Vagina (tissue), 2 donors: ENCODE measurements at regions not wholly inside any gene's neighbourhood (a gene's known extent, or its start where the extent isn't known, plus 50 kb on each side); places are given as distances from the start of the nearest gene placed in this dataset.

Experiments used
- DNase-seq, 2 donors: peaks; one replicate each; pipeline ENCODE4 v3.0.0-alpha.2; 2017; ENCODE audit errors: extremely low spot score in 2 of 2
- H3K27ac ChIP-seq: fragments of 200-600 bp; sonication (generic); one replicate; pipeline ENCODE4 v1.5.1; 2019
- H3K27me3 ChIP-seq: fragments of 200-600 bp; sonication (generic); one replicate; pipeline ENCODE4 v1.5.1; 2019
- H3K36me3 ChIP-seq, 2 donors: fragments of 200-600 bp; sonication (generic); one replicate each; pipeline ENCODE4 v1.5.1; 2017 to 2019
- H3K4me1 ChIP-seq: fragments of 200-600 bp; sonication (generic); one replicate; pipeline ENCODE4 v1.5.1; 2019
- H3K4me3 ChIP-seq, 2 donors: fragments of 200-600 bp; sonication (generic); 1 replicate in 1 of 2; 2 replicates in 1 of 2; pipeline ENCODE4 v1.5.1; 2016 to 2019
- H3K9me3 ChIP-seq: fragments of 200-600 bp; sonication (generic); one replicate; pipeline ENCODE4 v1.5.1; 2019
- CTCF ChIP-seq, 3 experiments: fragments of 450-650 bp in 2 of 3; fragments of 200-600 bp in 1 of 3; sonication (generic) in 1 of 3; IDR thresholded peaks; one replicate each; pipeline ENCODE4 v1.5.1; 2017 to 2019; ENCODE audit warnings: antibody characterized with exemption in 3 of 3, mild to moderate bottlenecking in 2 of 3, moderate library complexity in 2 of 3
- POLR2A ChIP-seq, 2 donors: fragments of 450-650 bp; IDR thresholded peaks; one replicate each; pipeline ENCODE4 v1.6.1; 2017; ENCODE audit warnings: antibody characterized with exemption in 2 of 2, mild to moderate bottlenecking in 2 of 2, moderate library complexity in 2 of 2
- POLR2AphosphoS5 ChIP-seq, 2 donors: sonication (generic); formaldehyde crosslinking; IDR thresholded peaks; one replicate each; pipeline ENCODE4 v1.9.0; 2017; ENCODE audit warnings: antibody characterized with exemption in 2 of 2, mild to moderate bottlenecking in 2 of 2, low read depth in 1 of 2; ENCODE audit not compliant: insufficient read depth in 1 of 2
- intact Hi-C: fragments of 100-400 bp; cut with DNase I; formaldehyde crosslinking; loops from one replicate; pipeline ENCODE4 v1.15.1; 2023

DNA sequence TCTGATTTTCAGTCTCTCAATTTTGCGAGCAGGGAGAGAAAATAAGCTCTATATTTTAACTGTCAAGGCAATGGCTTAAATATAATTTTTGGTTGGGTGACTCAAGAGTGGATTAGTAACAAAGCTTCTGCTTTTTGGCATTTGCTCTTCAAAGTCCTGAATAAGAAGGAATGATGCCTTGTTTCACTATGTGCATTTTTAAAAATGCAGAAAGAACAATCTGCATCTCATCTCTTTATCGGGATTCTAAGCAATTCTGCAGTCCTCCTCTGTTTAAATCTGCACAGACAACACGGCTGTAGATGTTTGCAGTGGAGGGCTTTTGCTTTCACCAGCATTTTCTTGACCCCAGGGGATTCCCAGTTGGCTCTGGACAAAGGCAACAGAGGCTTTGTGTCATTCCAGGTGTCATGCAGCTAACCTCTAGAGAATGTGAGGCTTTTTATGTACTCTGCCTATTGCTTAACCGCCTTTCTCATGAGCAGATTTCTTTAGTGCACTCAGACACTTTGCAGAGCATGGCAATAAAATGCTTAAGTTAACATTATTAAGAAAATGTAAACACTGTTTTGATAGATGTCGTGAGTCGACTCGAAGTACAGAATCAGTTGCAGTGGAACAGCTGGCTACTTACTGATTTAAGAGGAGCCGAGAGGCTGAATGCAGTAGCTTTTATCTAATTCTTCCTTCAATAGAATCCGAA is 783.2 kb upstream of the NEGR1 start:
- no peaks in the 10 kb centered on the region for H3K36me3 ChIP-seq
- TF ChIP-seq POLR2A (IDR thresholded peaks at IDR 0.05) (no peak), POLR2AphosphoS5 (IDR thresholded peaks at IDR 0.05; ENCODE audit: insufficient read depth in 1 of 2, low read depth in 1 of 2) (no peak), CTCF (IDR thresholded peaks at IDR 0.05) (no peak)
- no peaks in the 10 kb centered on the region for H3K27me3 ChIP-seq
- H3K4me1 ChIP-seq = no peaks in the 10 kb centered on the region
- H3K9me3 ChIP-seq = no peaks in the 10 kb centered on the region
- H3K27ac ChIP-seq = no peak overlapping the region
- no peak overlapping the region for H3K4me3 ChIP-seq
- DNase-seq = no peak
- intact Hi-C loops = no loop called here

DNA sequence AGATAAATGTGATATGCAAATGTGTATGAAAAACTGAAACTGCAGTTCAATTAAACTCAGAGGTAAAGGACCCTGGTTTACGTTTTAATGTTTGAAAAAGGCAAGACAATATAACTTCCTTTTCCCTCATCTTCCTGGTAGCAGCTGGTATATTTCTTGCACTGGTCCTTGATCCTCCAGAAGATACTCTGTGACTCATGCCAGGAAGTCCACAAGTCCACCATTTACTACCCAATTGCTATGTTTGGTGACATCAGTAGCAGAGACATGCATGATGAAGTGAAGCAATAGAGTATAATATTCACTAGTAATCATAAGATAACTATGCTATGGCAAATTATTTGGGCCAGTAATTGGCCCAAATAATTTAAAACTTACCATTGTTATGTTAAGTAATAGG is 774.5 kb upstream of the NEGR1 start:
- no peak for TF ChIP-seq POLR2AphosphoS5 (IDR thresholded peaks at IDR 0.05; ENCODE audit: insufficient read depth in 1 of 2, low read depth in 1 of 2)
- no peak for TF ChIP-seq CTCF (IDR thresholded peaks at IDR 0.05)
- TF ChIP-seq POLR2A (IDR thresholded peaks at IDR 0.05) = no peak
- no peaks in the 10 kb centered on the region for H3K27me3 ChIP-seq
- H3K4me3 ChIP-seq = no peak overlapping the region
- no peaks in the 10 kb centered on the region for H3K4me1 ChIP-seq
- H3K9me3 ChIP-seq = no peaks in the 10 kb centered on the region
- no peak for DNase-seq
- H3K36me3 ChIP-seq = no peaks in the 10 kb centered on the region
- no peak overlapping the region for H3K27ac ChIP-seq
- intact Hi-C loops = no loop called here

DNA sequence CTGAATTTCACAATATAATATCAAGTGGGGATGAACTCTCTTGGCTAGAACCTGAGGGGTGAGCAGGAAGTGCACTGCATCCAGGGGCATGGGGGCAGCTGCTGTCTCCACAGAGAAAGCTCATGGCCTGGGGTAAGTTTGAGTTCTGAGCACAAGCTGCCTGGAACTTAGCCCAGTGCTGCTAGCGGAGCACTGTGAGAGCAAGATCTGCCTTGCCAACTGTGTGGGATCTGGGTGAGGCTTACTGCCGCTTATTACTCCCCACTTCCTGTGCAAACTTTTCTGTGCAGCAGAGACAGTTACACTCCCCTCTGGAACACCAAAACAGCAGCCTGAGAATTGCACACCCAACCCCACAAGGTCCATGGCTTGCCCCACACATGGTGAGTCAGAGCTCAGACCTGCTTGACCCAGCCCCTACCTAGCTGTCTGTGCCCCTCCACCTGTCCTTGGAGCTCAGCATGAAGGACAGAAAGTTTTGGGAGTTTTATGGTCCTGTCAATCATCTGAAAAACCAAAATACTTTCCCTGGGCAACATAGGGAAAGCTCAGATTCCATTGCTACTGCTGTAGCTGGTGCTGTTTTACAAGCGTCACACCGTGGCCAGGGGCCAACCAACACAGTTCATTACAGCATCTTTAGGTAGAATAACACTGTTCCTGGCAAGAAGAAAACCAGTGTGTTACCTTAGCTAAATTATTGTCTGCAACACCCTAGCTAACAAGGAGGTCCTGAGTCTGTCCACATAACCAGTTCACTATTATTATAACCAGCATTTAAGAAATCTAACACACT is 762.1 kb upstream of the NEGR1 start:
- intact Hi-C loops = no loop called here
- Histone ChIP-seq H3K4me3 (no peak overlapping the region), H3K27me3 (no peaks in the 10 kb centered on the region), H3K9me3 (no peaks in the 10 kb centered on the region), H3K27ac (no peak overlapping the region), H3K4me1 (no peaks in the 10 kb centered on the region), H3K36me3 (no peaks in the 10 kb centered on the region)
- no peak for DNase-seq
- no peak for TF ChIP-seq POLR2AphosphoS5 (IDR thresholded peaks at IDR 0.05; ENCODE audit: insufficient read depth in 1 of 2, low read depth in 1 of 2)

DNA sequence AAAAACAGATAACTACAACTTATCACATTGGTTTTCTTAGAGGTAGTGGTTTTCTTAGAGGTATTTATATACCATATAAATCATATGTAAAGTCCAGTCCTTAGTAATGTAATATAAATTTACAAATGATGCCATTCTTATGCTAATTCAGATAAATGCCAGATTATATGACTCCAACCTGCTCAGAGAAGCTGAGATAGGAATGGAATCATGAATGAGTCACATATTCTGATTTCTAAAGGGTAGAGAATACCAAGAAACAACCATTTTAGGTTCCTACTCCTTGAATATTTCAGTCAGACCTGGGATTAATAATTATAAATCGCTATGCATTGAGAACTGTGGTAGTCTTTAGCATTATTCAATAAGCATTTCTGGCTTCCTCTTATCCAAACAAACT is 760.1 kb upstream of the NEGR1 start:
- Histone ChIP-seq H3K4me1 (no peaks in the 10 kb centered on the region), H3K27me3 (no peaks in the 10 kb centered on the region), H3K36me3 (no peaks in the 10 kb centered on the region), H3K27ac (no peak overlapping the region), H3K4me3 (no peak overlapping the region), H3K9me3 (no peaks in the 10 kb centered on the region)
- intact Hi-C loops = no loop called here
- no peak for DNase-seq
- TF ChIP-seq POLR2AphosphoS5 (IDR thresholded peaks at IDR 0.05; ENCODE audit: insufficient read depth in 1 of 2, low read depth in 1 of 2) = no peak
- TF ChIP-seq CTCF (IDR thresholded peaks at IDR 0.05) = no peak
- no peak for TF ChIP-seq POLR2A (IDR thresholded peaks at IDR 0.05)

DNA sequence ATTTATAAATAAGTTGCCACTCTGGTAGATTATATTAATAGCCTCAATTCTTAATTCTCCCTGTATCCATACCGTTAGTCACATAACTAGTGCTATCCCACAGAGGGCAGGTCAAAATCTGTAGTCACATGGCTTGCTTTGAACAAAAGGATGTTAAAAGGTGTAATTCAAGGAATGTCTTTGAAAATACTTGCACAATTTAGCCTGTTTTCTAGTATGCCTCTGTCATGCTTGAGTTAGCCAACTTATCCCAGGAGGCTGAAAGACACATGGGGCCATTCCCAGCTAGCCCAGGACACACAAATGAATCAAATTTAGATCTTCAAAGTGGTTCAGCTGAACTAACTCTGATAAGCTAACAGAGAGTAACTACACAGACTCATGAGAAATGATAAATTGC is 758.5 kb upstream of the NEGR1 start:
- Histone ChIP-seq H3K4me1 (no peaks in the 10 kb centered on the region), H3K27me3 (no peaks in the 10 kb centered on the region), H3K36me3 (no peaks in the 10 kb centered on the region), H3K4me3 (no peak overlapping the region), H3K9me3 (no peaks in the 10 kb centered on the region), H3K27ac (no peak overlapping the region)
- no peak for DNase-seq
- TF ChIP-seq POLR2A (IDR thresholded peaks at IDR 0.05) (no peak), POLR2AphosphoS5 (IDR thresholded peaks at IDR 0.05; ENCODE audit: insufficient read depth in 1 of 2, low read depth in 1 of 2) (no peak), CTCF (IDR thresholded peaks at IDR 0.05) (no peak)
- intact Hi-C loops = no loop called here
